Uterus (tissue), 3 donors: ENCODE measurements at regions not wholly inside any gene's neighbourhood (a gene's known extent, or its start where the extent isn't known, plus 50 kb on each side); places are given as distances from the start of the nearest gene placed in this dataset.
A peak's percentile ranks its signal among the peaks of the same experiment; 100 is the strongest.

Experiments
- DNase-seq, 2 donors: peaks; one replicate each; pipeline ENCODE4 v3.0.0-alpha.2; 2019 to 2020
- H3K27ac ChIP-seq, 2 donors: fragments of 200-600 bp; sonication (generic); 1 replicate in 1 of 2; 2 replicates in 1 of 2; pipeline ENCODE4 v1.5.1; 2016 to 2018
- H3K27me3 ChIP-seq, 2 donors: fragments of 200-600 bp; sonication (generic); one replicate each; pipeline ENCODE4 v1.5.1; 2018 to 2019; ENCODE audit warnings: control low read depth in 1 of 2
- H3K36me3 ChIP-seq, 2 donors: fragments of 200-600 bp; sonication (generic); one replicate each; pipeline ENCODE4 v1.5.1; 2019; ENCODE audit warnings: control low read depth in 1 of 2
- H3K4me1 ChIP-seq, 2 donors: fragments of 200-600 bp; sonication (generic); one replicate each; pipeline ENCODE4 v1.5.1; 2018 to 2019; ENCODE audit warnings: control low read depth in 1 of 2
- H3K4me3 ChIP-seq, 2 donors: fragments of 200-600 bp; sonication (generic); 1 replicate in 1 of 2; 2 replicates in 1 of 2; pipeline ENCODE4 v1.5.1; 2018 to 2019; ENCODE audit warnings: mild to moderate bottlenecking in 1 of 2
- H3K9me3 ChIP-seq, 2 donors: fragments of 200-600 bp; sonication (generic); one replicate each; pipeline ENCODE4 v1.5.1; 2019; ENCODE audit warnings: control low read depth in 1 of 2
- CTCF ChIP-seq, 4 experiments: fragments of 200-600 bp in 2 of 4; fragments of 450-650 bp in 2 of 4; sonication (generic) in 2 of 4; IDR thresholded peaks; one replicate each; pipeline ENCODE4 v1.5.1; 2016 to 2019; ENCODE audit warnings: antibody characterized with exemption in 4 of 4, mild to moderate bottlenecking in 2 of 4, moderate library complexity in 1 of 4
- POLR2A ChIP-seq, 2 donors: fragments of 450-650 bp; IDR thresholded peaks; one replicate each; pipeline ENCODE4 v1.6.1; 2016; ENCODE audit warnings: antibody characterized with exemption in 2 of 2, mild to moderate bottlenecking in 1 of 2, moderate library complexity in 1 of 2
- intact Hi-C: fragments of 100-400 bp; cut with DNase I; formaldehyde crosslinking; loops from one replicate; pipeline ENCODE4 v1.15.1; 2023; ENCODE audit warnings: low total_unique reads
- donor health status: DM: yes; HTN: yes; CAD: no.

DNA sequence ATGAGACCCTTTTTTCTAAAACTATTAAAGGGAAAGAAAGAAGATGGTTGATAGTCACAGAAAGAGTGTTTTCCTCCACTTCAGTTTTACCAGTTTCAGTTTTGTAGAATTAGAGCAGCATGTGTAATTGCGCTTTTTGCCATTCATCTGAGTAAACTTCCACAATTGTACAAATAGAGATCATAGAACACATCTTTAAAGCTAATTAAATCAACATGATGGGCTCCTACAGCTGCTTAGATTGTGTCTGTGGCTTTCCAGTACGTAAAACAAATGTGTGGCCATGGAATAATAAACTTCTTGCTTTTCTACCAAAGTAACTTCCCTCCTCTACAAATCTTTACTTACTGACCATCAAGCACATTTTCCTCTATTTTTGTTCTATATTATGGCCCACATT, 84.2 kb upstream of the LRIG3 start:
- Histone ChIP-seq H3K9me3 (no peaks in the 10 kb centered on the region), H3K27me3 (no peaks in the 10 kb centered on the region), H3K4me3 (no peak overlapping the region), H3K36me3 (no peaks in the 10 kb centered on the region), H3K4me1 (no peaks in the 10 kb centered on the region), H3K27ac (peak overlapping the region in 1 of 2 donors; percentile 38)
- intact Hi-C loops: no loop called here
- DNase-seq: no peak
- TF ChIP-seq CTCF (IDR thresholded peaks at IDR 0.05) (no peak), POLR2A (IDR thresholded peaks at IDR 0.05) (no peak)

- Histone ChIP-seq H3K36me3 (no peaks in the 10 kb centered on the region), H3K4me3 (no peak overlapping the region), H3K27me3 (no peaks in the 10 kb centered on the region), H3K4me1 (no peaks in the 10 kb centered on the region), H3K27ac (no peak overlapping the region), H3K9me3 (no peaks in the 10 kb centered on the region)
- no peak for TF ChIP-seq POLR2A (IDR thresholded peaks at IDR 0.05)
- no peak for TF ChIP-seq CTCF (IDR thresholded peaks at IDR 0.05)
- intact Hi-C loops: no loop called here
- no peak for DNase-seq
Measured at GRCh38 chr12:58995666-58996363, 75.5 kb upstream of the LRIG3 start.

- no peak for DNase-seq
- no peaks in the 10 kb centered on the region for H3K4me1 ChIP-seq
- no peak overlapping the region for H3K4me3 ChIP-seq
- no peaks in the 10 kb centered on the region for H3K9me3 ChIP-seq
- H3K27ac ChIP-seq: no peak overlapping the region
- no peaks in the 10 kb centered on the region for H3K36me3 ChIP-seq
- TF ChIP-seq POLR2A (IDR thresholded peaks at IDR 0.05) (no peak), CTCF (IDR thresholded peaks at IDR 0.05) (no peak)
- intact Hi-C loops: no loop called here
- H3K27me3 ChIP-seq: no peaks in the 10 kb centered on the region
Measured at GRCh38 chr12:58988643-58989344, 68.5 kb upstream of the LRIG3 start.

- Histone ChIP-seq H3K36me3 (no peaks in the 10 kb centered on the region), H3K27ac (no peak overlapping the region), H3K9me3 (no peaks in the 10 kb centered on the region), H3K4me1 (no peaks in the 10 kb centered on the region), H3K4me3 (no peak overlapping the region), H3K27me3 (no peaks in the 10 kb centered on the region)
- intact Hi-C loops: no loop called here
- DNase-seq: no peak
- no peak for TF ChIP-seq CTCF (IDR thresholded peaks at IDR 0.05)
- no peak for TF ChIP-seq POLR2A (IDR thresholded peaks at IDR 0.05)
Measured at GRCh38 chr12:58981961-58982360, 61.7 kb upstream of the LRIG3 start.

- H3K27me3 ChIP-seq: no peaks in the 10 kb centered on the region
- H3K4me1 ChIP-seq: no peaks in the 10 kb centered on the region
- no peak overlapping the region for H3K4me3 ChIP-seq
- no peak for DNase-seq
- intact Hi-C loops: no loop called here
- TF ChIP-seq CTCF (IDR thresholded peaks at IDR 0.05): no peak
- TF ChIP-seq POLR2A (IDR thresholded peaks at IDR 0.05): no peak
- no peak overlapping the region for H3K27ac ChIP-seq
- no peaks in the 10 kb centered on the region for H3K36me3 ChIP-seq
- H3K9me3 ChIP-seq: no peaks in the 10 kb centered on the region
Measured at GRCh38 chr12:58980768-58981167, 60.5 kb upstream of the LRIG3 start.
